Activated CD4-positive, alpha-beta memory T cell treated with anti-CD3 and anti-CD28 coated beads for 36 hours (primary cell): ENCODE measurements at regions not wholly inside any gene's neighbourhood (a gene's known extent, or its start where the extent isn't known, plus 50 kb on each side); places are given as distances from the start of the nearest gene placed in this dataset.

Experiments
- CTCF ChIA-PET: fragments of 350-600 bp; sonication (Branson Sonifier 250); formaldehyde crosslinking; loops from one replicate; lab custom pipeline; 2021; ENCODE audit warnings: antibody characterized with exemption, inconsistent platforms; lab: Charles Lee
- POLR2A ChIA-PET: fragments of 350-600 bp; sonication (Branson Sonifier 250); formaldehyde crosslinking; loops from one replicate; lab custom pipeline; 2021; ENCODE audit warnings: antibody characterized with exemption; lab: Charles Lee
- DNase-seq: peaks from one replicate; pipeline ENCODE4 v3.0.0-alpha.2; 2020
- H3K27ac Mint-ChIP-seq: one replicate; pipeline ENCODE4 v1.8.0; 2021; ENCODE audit warnings: mixed read lengths
- H3K27me3 Mint-ChIP-seq: one replicate; pipeline ENCODE4 v1.8.0; 2021; ENCODE audit warnings: mixed read lengths
- H3K36me3 Mint-ChIP-seq: one replicate; pipeline ENCODE4 v1.8.0; 2021; ENCODE audit warnings: mixed read lengths
- H3K4me1 Mint-ChIP-seq: one replicate; pipeline ENCODE4 v1.8.0; 2021; ENCODE audit warnings: low read depth, mixed read lengths
- H3K4me3 Mint-ChIP-seq: one replicate; pipeline ENCODE4 v1.8.0; 2021; ENCODE audit warnings: mild to moderate bottlenecking, mixed read lengths
- H3K9me3 Mint-ChIP-seq: one replicate; pipeline ENCODE4 v1.8.0; 2021; ENCODE audit warnings: mixed read lengths
- intact Hi-C: fragments of 100-400 bp; cut with micrococcal nuclease; formaldehyde crosslinking; loops from one replicate; pipeline ENCODE4 v1.15.1; 2023

DNA sequence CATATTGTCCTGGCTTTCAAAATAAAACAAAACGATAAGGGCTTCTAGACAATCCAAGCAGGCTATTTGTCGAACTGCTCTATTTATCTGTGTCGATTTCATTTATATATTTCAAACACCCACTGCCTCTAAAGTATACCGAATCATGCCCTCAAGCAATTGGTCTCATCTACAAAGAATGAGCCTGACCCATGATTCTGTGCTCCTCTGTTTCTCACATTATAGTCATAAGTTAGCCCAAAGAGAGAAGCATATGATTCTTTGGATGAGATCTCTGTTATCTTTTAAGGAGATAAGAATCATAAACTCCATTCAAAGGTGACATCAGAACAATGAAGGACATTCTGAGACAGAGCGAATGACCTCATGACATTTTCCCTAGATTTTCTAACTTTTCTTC, 191.1 kb downstream of the MAP2K6 start:
- intact Hi-C loops, result loop anchor here (5.0 kb wide), 2 partner anchors 537 to 947 kb away; no protein-coding TSS in a partner anchor
- H3K4me3 Mint-ChIP-seq, result no peak overlapping the region
- no peaks in the 10 kb centered on the region for H3K36me3 Mint-ChIP-seq
- peaks cover 2% of the 10 kb centered on the region for H3K27me3 Mint-ChIP-seq
- ChIA-PET CTCF (interaction anchor here (1.3 kb wide), 1 partner anchor 36 kb away, joined by 5 read pairs; no protein-coding TSS in a partner anchor), POLR2A (no interaction called here)
- H3K4me1 Mint-ChIP-seq, result peaks cover 10% of the 10 kb centered on the region
- no peaks in the 10 kb centered on the region for H3K9me3 Mint-ChIP-seq
- DNase-seq, result no peak
- no peak overlapping the region for H3K27ac Mint-ChIP-seq

DNA sequence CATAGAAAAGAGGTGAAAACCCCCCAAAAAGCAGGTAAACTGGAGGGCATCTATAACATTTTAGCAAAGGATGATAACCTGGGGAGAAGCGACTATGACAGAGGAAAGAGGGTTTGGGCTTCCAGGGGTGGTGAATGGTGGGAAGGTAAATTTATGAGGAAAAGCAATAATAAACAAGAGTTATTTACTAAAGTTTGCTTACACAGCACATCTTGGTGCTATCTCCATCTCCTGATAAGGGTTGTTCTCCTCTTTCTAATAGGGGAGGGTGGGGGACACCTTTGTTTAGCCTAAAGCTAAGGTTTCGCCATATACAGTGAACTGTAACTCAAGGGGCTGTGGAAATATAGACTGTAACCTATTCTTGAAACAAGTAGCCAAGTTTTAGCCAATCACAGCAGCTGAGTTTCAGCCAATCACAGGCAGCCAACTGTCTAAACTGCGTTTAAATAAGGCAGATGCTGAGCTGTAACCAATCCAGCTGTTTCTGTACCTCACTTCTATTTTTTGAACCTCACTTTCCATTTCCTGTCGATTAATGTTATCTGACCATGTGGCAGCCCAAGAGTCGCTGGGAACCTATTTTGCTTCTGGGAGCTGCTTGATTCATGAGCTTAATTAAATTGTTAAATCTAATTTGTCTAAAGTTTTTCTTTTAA, 191.8 kb downstream of the MAP2K6 start:
- peaks cover 10% of the 10 kb centered on the region for H3K4me1 Mint-ChIP-seq
- peaks cover 2% of the 10 kb centered on the region for H3K27me3 Mint-ChIP-seq
- ChIA-PET POLR2A (no interaction called here), CTCF (interaction anchor here (0.7 to 1.6 kb wide), 10 partner anchors 8 to 1023 kb away, joined by 3 to 7 read pairs (median 4); no protein-coding TSS in a partner anchor)
- H3K36me3 Mint-ChIP-seq, result no peaks in the 10 kb centered on the region
- no peak for DNase-seq
- H3K27ac Mint-ChIP-seq, result no peak overlapping the region
- no peaks in the 10 kb centered on the region for H3K9me3 Mint-ChIP-seq
- H3K4me3 Mint-ChIP-seq, result no peak overlapping the region
- intact Hi-C loops, result loop anchor here (5.0 kb wide), 2 partner anchors 536 to 946 kb away; no protein-coding TSS in a partner anchor

DNA sequence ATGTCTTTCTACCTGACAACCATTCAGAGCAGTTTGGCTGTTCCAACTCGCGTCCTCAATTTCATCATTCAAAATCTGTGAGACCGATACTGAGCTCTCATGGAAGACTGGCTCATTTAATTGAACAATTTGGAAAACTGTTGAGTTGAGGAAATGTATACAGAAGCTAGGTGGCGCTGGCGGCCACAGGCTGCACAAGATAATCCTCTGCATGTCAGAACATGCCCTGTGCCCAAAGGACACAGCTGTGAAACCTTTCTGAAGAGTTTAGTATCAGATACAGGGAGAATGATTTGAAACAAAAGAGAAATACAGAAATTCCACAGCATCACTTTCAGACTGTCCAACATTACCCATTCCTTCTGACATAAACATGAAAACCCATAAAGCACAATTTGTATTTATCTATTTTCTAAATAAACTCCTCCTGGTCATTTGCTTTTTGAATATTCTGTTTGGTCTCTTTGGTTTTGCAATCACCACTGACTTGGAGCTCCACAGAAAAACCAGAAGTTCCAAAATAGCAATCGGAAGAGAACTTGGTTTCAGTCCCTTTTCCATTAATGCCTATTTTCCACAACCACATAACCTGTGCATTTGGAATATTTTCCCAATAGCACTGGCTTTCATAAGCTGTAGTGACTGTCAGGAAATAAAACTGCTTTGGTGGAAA, 192.8 kb downstream of the MAP2K6 start:
- H3K27me3 Mint-ChIP-seq, result peaks cover 2% of the 10 kb centered on the region
- H3K27ac Mint-ChIP-seq, result no peak overlapping the region
- POLR2A ChIA-PET, result no interaction called here
- no peak overlapping the region for H3K4me3 Mint-ChIP-seq
- peaks cover 10% of the 10 kb centered on the region for H3K4me1 Mint-ChIP-seq
- intact Hi-C loops, result loop anchor here (5.0 kb wide), 2 partner anchors 535 to 945 kb away; no protein-coding TSS in a partner anchor
- no peaks in the 10 kb centered on the region for H3K9me3 Mint-ChIP-seq
- DNase-seq, result peak; percentile 56
- H3K36me3 Mint-ChIP-seq, result no peaks in the 10 kb centered on the region
- CTCF ChIA-PET, result interaction anchor here (0.7 to 1.9 kb wide), 14 partner anchors 9 to 1022 kb away, joined by 3 to 8 read pairs (median 4); no protein-coding TSS in a partner anchor

DNA sequence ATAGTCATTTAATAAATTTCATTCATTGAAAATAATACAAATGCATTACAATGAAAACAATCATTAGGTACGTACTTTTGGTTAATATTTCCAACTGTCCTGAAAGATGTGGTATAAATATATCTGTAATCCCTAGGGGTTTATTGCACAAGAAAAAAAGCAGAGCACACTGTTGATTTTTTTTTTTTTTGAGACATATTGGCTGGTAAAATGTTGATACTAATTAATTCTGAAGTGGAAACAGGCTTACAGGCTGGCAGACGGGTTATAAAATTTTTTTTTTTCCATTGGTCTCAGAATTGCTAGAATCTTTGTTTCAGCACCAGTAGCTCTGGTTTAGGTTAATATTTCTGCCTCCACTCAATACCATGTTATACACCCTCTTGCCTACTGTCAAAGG, 193.6 kb downstream of the MAP2K6 start:
- no peaks in the 10 kb centered on the region for H3K36me3 Mint-ChIP-seq
- ChIA-PET POLR2A (no interaction called here), CTCF (interaction anchor here (1.3 to 1.9 kb wide), 4 partner anchors 30 to 536 kb away, joined by 3 to 8 read pairs (median 4); no protein-coding TSS in a partner anchor)
- H3K27me3 Mint-ChIP-seq, result peaks cover 2% of the 10 kb centered on the region
- H3K4me3 Mint-ChIP-seq, result no peak overlapping the region
- H3K9me3 Mint-ChIP-seq, result no peaks in the 10 kb centered on the region
- no peak overlapping the region for H3K27ac Mint-ChIP-seq
- H3K4me1 Mint-ChIP-seq, result peaks cover 2% of the 10 kb centered on the region
- DNase-seq, result no peak
- intact Hi-C loops, result loop anchor here (5.0 kb wide), 2 partner anchors 534 to 944 kb away; no protein-coding TSS in a partner anchor

DNA sequence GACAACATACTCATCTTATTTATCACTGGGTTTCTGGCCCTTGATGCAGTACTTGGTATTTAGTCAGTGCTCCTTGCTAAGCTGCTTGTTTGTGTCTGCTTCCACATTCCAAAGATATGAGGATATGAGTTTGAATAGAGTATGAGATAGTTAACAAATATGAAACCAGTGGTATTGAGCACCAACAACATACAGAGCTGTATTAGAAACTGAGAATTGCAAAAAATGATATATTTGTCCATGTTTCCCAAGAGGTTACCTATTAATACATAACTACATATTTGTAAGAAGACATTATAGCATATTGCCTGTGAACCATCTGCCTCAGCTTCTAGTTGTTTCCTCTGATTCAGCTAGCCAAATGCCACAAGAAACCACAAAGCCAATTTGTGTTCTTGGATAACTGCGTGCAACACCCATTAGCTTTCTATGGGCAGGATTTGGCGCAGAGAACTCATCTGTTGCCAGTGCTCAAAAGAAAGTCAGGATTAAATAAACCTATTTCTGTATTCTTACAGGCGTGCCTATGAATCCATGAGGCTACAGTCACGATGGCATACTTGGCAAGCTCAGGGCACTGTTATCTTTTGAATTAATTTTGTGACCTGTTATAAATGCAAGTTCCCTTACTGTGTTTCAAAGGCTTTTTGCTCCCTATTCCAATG, 194.4 kb downstream of the MAP2K6 start:
- POLR2A ChIA-PET, result no interaction called here

DNA sequence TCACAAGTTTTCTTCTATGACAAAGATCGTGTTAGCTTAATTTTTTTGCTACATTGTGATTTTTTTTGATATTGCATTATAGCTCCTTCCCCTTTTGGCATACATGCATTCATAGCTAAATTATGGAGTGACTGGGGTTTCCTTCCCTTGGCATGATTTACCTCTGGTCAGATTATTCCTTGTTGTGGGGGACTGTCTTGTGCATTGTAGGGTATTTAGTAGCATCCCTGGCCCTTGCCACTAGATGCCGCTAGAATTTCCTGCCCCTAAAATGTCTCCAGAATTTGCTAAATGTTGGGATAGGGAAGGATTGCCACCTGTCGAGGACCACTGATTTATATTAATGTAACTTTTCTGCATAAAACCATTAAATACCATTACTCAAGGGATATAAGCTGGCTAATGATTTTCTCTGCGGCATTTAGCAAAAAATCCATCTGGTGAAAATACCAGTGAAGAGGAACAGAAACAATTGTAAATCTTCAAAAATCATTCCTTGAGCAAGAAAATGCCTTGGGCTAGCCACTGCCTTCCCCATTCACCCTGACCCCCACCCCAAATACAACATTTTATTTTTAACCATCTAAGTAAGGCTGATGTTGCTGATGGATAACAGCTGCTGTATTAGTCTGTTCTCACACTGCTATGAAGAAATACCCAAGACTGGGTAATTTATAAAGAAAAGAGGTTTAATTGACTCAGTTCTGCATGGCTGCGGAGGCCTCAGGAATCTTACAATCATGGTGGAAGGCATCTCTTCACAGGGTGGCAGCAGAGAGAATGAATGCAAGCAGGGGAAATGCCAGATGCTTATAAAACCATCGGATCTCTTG, 195.2 kb downstream of the MAP2K6 start:
- ChIA-PET POLR2A (no interaction called here), CTCF (no interaction called here)
- Mint-ChIP-seq H3K36me3 (no peaks in the 10 kb centered on the region), H3K27ac (no peak overlapping the region), H3K4me1 (no peaks in the 10 kb centered on the region), H3K9me3 (no peaks in the 10 kb centered on the region), H3K4me3 (no peak overlapping the region), H3K27me3 (peaks cover 2% of the 10 kb centered on the region)
- no peak for DNase-seq
- intact Hi-C loops, result loop anchor here (5.0 kb wide), 2 partner anchors 533 to 943 kb away; no protein-coding TSS in a partner anchor

More for the DNA sequence above, 194.4 kb downstream of the MAP2K6 start:
- intact Hi-C loops, result loop anchor here (5.0 kb wide), 2 partner anchors 533 to 943 kb away; no protein-coding TSS in a partner anchor
- H3K27ac Mint-ChIP-seq, result no peak overlapping the region
- no peaks in the 10 kb centered on the region for H3K9me3 Mint-ChIP-seq
- H3K4me1 Mint-ChIP-seq, result no peaks in the 10 kb centered on the region
- CTCF ChIA-PET, result interaction anchor here (1.9 kb wide), 1 partner anchor 535 kb away, joined by 8 read pairs; no protein-coding TSS in a partner anchor
- no peak for DNase-seq
- peaks cover 2% of the 10 kb centered on the region for H3K27me3 Mint-ChIP-seq
- H3K36me3 Mint-ChIP-seq, result no peaks in the 10 kb centered on the region
- no peak overlapping the region for H3K4me3 Mint-ChIP-seq

DNA sequence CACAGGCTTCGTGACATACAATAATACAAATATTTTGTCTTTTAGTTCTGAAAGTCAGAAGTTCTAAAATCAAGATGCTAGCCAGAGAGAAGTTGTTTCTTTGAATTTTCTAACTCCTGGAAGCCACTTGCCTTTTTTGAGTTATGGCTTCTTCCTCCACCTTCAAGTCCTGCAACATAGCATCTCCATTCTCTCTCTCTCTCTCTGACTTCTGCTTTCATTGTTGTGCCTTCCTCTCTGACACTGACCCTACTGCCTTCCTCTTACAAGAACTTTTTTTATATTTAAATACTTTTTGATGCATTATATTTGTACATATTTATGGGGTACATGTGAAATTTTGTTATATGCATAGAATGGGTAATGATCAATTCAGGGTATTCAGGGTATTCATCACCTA, 205.9 kb downstream of the MAP2K6 start:
- POLR2A ChIA-PET, result no interaction called here

DNA sequence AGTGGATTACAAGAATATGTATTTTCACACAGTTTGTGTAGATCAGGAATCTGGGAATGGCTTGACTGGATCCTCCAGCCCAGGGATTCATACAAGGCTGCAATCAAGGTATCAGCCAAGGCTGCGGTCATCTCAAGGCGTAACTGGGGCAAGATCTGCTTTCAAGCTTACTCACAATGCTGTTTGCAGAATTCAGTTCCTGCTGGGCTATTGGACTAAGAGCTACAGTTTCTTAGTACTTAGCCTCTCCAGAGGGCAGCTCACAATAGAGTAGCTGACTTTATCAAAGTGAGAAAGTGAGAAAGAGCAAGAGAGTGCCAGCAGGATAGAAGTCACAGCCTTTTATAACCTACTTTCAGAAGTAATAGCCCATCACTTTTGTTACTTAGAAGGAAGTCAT, 211.0 kb downstream of the MAP2K6 start:
- DNase-seq, result no peak
- H3K4me3 Mint-ChIP-seq, result no peak overlapping the region
- intact Hi-C loops, result no loop called here
- H3K27ac Mint-ChIP-seq, result no peak overlapping the region
- no peaks in the 10 kb centered on the region for H3K36me3 Mint-ChIP-seq
- peaks cover 2% of the 10 kb centered on the region for H3K9me3 Mint-ChIP-seq
- POLR2A ChIA-PET, result no interaction called here
- H3K27me3 Mint-ChIP-seq, result peaks cover 12% of the 10 kb centered on the region
- CTCF ChIA-PET, result no interaction called here
- H3K4me1 Mint-ChIP-seq, result no peaks in the 10 kb centered on the region

More for the DNA sequence above, 205.9 kb downstream of the MAP2K6 start:
- CTCF ChIA-PET, result interaction anchor here (1.2 kb wide), 1 partner anchor 13 kb away, joined by 3 read pairs; no protein-coding TSS in a partner anchor
- Mint-ChIP-seq H3K4me1 (no peaks in the 10 kb centered on the region), H3K27me3 (peaks cover 10% of the 10 kb centered on the region), H3K27ac (no peak overlapping the region), H3K36me3 (no peaks in the 10 kb centered on the region), H3K4me3 (no peak overlapping the region), H3K9me3 (peaks cover 2% of the 10 kb centered on the region)
- no peak for DNase-seq
- intact Hi-C loops, result no loop called here

DNA sequence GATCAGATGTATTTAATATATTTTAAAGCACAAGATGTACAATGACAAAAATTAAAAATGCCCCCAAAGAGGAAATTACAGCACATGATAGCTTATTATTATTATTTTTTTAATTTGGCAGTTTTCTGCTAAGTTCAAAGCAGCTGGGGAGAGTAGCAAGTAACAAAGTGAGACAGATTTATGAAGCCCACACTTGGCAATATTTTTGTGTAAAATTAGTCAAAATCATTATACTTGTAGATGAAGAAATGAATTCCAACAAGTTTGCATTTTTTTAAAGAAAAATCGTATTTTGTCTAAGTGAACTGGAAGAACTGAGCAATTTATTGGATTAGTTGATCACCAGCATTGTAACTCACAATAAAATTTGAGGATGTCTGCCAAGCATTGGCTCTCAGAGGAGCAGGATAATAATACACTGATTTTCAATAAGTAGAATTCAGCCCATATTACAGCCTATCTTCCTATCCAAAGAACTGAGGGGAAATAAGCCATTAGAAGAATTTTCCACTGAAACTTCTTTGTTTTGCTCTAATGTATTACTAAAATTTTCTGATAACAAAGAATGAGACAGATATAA, 215.6 kb downstream of the MAP2K6 start:
- CTCF ChIA-PET, result no interaction called here
- Mint-ChIP-seq H3K4me3 (no peak overlapping the region), H3K36me3 (no peaks in the 10 kb centered on the region), H3K4me1 (no peaks in the 10 kb centered on the region), H3K9me3 (peaks cover 19% of the 10 kb centered on the region), H3K27ac (no peak overlapping the region), H3K27me3 (peaks cover 2% of the 10 kb centered on the region)
- DNase-seq, result no peak
- POLR2A ChIA-PET, result no interaction called here
- intact Hi-C loops, result no loop called here

DNA sequence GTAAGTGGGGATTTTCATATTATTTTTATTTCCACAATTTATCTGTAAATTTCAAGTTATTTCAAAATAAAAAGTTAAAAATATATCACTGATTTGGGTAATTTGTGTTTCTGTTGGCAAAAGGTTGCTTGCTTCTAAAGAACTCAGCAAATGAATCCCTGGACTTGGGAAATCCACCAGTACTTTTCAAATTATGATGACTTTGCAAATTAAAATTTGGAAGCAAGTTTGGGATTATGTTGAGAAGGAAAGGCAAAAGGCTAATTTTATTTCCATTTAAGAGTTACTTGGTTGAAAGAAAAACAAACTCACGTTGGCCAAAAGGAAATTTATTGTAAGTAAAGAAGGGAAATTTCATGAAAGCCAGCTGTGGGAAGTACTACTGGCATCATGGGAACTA, 220.3 kb downstream of the MAP2K6 start:
- H3K4me1 Mint-ChIP-seq, result no peaks in the 10 kb centered on the region
- ChIA-PET CTCF (no interaction called here), POLR2A (no interaction called here)
- peaks cover 19% of the 10 kb centered on the region for H3K9me3 Mint-ChIP-seq
- no peak overlapping the region for H3K27ac Mint-ChIP-seq
- no peaks in the 10 kb centered on the region for H3K36me3 Mint-ChIP-seq
- intact Hi-C loops, result no loop called here
- H3K4me3 Mint-ChIP-seq, result no peak overlapping the region
- no peaks in the 10 kb centered on the region for H3K27me3 Mint-ChIP-seq
- no peak for DNase-seq
